NCI-H69 (cell line): ENCODE measurements at regions not wholly inside any gene's neighbourhood (a gene's known extent, or its start where the extent isn't known, plus 50 kb on each side); places are given as distances from the start of the nearest gene placed in this dataset.
"Not testable (repeated sequence)": the region's sequence is repeated elsewhere in the genome, so short reads cannot be mapped to it uniquely, and the experiment has no call there.

Source experiments
- DNase-seq: peaks from one replicate; lab custom pipeline; 2025; lab: John Stamatoyannopoulos, UW

DNA sequence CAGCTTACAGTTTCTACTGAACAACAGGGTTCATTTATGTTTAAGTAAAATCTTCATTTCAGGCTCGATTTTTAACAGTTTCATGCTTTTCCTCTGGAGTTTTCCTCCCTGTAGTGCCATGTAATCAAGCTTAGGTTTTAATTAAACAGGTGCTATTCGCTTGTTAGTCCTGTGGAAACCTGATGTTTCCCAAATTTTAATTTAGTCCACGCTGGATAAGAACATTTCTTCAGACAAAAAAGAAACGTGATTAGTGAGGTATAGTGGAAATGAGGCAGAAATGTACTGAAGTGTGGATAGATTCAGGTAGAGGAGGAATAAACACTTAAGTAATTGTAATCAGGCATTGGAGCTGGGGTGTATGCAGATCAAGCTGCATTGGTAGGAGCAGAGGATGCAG lies 1217.5 kb downstream of the AACS start:
- DNase-seq = no peak

DNA sequence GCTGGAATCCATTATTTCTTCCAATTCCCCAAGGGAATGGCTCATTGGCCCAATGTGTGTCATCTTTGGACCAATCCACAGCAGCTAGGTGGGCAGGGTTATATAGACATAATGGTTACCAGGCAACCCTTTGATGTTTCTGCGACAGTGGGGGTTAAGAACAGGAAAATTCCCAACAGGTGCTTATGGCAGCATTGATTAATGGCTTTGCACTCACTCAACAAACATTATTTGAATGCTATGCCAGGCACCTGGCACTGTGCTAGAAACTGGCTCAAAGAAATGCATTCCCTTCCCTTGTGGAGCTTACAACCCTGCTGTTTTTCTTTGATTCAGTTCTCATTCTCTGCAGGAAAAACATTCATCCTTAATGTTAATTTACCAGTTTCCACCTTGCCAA lies 1221.0 kb downstream of the AACS start:
- peak; percentile 35 for DNase-seq

- DNase-seq = no peak
Observed at GRCh38 chr12:126290456-126290855, 1225.2 kb downstream of the AACS start.

DNA sequence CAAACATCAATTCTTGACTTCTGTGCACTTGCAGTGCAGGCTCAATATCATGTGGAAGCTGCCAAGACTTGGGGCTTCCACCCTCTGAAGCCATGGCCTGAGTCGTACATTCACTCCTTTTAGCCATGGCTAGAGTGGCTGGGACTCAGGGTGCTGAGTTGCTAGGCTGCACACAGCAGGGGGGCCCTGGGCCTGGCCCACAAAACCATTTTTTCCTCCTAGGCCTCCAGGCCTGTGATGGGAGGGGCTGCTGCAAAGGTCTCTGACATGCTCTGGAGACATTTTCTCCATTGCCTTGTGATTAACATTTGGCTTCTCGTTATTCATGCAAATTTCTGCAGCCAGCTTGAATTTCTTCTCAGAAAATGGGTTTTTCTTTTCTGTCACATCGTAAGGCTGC lies 1226.8 kb downstream of the AACS start:
- DNase-seq = not testable (repeated sequence)

DNA sequence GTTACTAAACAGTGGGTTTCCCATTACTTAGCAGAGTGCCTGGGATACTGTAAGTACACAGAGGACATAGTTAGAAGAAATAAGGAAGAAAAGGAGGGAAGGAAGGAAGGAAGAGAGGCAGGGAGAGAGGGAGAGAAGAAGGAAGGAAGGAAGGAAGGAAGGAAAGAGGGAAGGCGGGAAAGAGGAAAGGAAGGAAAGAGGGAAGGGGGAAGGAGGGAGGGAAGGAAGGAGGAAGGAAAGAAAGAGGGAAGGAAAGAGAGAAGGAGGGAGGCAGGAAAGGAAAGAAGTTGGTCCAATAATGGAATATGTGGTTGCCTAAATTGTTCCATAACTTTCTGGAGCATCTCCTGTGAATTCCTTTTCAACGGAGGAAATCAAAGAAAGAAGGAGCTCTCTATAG lies 1230.4 kb downstream of the AACS start:
- no peak for DNase-seq

DNA sequence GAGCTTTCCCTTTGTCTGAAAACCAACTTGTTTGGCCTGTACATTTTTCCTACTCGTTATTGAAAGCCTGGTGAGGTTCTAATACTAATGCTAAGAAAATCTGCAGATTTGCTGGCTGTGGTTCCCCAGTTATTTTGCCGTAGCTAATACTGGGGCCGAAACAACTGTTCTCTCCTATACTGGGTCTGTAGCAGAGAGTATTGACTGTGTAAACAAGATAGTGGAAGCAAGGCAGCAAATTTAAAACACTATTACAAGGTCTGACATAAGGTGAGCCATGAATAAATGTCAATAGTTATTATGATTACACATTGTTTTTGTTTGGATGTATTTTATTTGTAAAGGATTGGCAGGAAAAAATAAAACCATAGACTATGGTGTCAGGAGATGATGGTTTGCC lies 1244.0 kb downstream of the AACS start:
- no peak for DNase-seq

- no peak for DNase-seq
Observed at GRCh38 chr12:126312457-126312856, 1247.2 kb downstream of the AACS start.

- DNase-seq = no peak
Observed at GRCh38 chr12:126316411-126316810, 1251.2 kb downstream of the AACS start.

- DNase-seq = no peak
Observed at GRCh38 chr12:126337556-126338441, 1272.6 kb downstream of the AACS start.

- DNase-seq = no peak
Observed at GRCh38 chr12:126342866-126343265, 1277.6 kb downstream of the AACS start.

DNA sequence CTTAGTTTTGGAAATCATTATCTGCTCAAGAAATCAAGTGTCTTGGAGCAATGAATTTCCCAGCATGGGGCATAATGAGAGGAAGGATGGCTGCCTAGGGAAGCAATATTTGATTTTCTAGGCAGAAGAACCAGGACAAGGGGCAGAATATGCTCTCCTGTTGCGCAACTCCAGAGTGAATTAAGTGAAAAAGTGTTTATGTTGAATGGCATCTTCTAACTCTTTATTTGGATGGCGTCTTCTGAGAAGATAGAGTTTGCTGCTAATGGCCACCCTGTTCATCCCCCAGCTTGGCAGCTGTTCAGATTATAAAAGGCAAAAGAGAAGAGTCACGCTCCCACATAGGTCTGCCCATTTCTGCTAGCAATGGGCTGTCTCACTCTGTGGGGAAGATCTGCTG lies 1278.1 kb downstream of the AACS start:
- DNase-seq = no peak

- DNase-seq = peak; percentile 16
Observed at GRCh38 chr12:126346087-126346486, 1280.9 kb downstream of the AACS start.

DNA sequence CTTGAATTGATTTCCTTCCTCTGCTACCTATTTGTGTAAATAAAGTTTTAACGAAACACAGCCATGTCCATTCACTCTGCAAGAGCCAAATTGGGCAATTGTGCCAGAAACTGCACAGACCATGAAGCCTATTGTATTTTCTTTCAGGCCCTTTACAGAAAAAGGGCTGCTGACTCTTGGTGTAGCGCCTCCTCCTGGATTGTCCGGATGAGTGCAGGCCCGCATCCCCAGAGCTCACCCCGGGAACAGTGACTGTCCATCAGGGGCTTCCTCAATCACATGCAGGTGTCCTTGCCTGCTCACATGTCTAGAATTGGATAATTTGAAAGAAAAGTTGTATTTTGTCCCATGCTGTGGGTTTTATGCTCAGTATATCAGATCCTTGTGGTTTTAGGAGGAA lies 1282.2 kb downstream of the AACS start:
- DNase-seq = no peak

DNA sequence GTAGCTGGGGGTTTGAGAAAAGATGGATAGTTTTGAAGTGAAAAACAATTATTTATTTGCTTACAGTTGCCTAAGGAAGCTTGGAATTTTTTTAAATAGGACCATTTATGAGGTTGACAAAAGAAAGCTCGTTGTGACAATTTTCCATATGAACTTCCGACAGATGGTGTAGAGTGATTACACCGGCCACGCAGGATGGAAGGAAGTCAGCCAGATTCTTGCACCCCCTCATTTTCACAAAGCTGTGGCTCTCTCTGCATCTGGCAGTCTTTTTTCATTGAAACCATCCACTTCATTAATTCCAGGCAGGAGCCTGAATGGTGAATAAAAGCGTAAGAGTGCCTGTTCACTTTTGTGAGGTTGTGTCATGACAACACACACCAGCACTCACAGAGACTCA lies 1284.1 kb downstream of the AACS start:
- DNase-seq = no peak

GRCh38 chr12:126353604-126354003 lies 1288.4 kb downstream of the AACS start:
- no peak for DNase-seq

GRCh38 chr12:126354633-126355032 lies 1289.4 kb downstream of the AACS start:
- DNase-seq = no peak

DNA sequence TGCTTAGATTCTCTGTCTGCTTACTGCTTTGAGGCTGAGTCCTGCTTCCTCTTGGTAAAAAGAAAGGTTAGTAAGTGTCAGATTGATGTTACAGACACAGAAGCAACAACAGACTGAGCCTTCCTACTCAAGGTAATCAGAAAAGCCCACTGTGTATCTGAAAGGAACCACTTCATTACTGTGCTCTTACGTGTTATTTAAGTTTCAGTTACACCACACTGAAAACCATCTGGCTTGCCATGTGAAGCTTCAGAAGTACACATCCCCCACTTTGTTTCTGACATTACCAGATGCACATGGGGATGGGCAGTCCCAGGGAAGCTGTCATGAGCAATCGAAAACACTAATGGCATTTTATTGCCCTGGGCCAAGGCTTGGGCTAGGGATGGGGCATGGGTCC lies 1290.1 kb downstream of the AACS start:
- DNase-seq = peak; percentile 6

- DNase-seq = peak; percentile 4
Observed at GRCh38 chr12:126358806-126359205, 1293.6 kb downstream of the AACS start.

DNA sequence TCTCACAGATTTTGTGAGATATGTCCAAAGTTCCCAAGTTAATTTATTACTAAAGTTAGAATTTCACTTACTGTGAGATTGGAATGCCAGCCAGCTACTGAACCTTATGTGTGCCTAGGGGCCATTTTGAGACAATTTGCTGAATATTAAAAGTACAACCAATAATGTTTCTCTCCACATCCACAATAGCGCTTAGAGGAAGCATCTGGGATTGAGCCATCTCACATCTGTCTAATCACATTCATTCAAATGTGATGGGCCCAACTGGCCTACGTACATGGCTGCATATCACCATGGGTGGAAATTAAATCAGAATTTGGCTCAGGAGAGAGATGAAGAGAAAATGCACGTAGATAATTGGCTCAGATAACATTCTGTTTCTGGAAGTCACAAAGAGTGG lies 1294.0 kb downstream of the AACS start:
- DNase-seq = no peak

DNA sequence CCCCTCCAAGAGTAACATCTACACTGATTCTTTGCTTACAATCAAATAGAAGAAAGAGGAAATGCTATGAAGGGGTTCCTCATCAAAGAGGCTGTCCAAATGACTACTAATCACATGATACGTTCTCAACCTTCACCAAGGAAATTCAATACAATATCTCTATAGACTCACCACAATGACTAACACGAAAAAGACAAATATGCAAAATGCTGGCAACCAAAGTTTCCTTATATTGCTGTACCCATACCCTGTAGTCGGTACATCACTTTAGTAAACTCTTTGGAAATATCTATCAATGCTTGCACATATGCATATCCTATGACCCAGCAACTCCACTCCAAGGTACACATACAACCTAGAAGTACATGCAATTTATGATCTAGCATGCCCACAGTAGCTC lies 1296.6 kb downstream of the AACS start:
- no peak for DNase-seq

- DNase-seq = no peak
Observed at GRCh38 chr12:126362493-126362892, 1297.3 kb downstream of the AACS start.

DNA sequence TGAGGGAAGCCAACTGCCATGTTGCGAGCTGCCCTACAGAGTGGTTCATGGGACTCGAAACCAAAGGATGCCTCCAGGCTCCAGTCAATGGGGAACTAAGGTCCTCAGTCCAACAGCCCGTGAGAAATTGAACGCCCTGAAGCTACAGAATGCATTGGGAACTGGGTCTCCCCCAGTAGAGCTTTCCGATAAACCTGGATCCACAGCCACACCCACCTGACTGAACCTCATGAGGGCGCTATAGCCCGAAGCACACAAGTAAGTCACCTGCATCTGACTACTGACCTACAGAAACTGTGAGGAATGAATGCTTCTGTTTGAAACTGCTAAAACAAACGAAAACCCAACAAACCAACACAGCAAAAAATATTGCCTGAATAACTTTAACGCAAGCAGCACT lies 1297.7 kb downstream of the AACS start:
- DNase-seq = peak; percentile 6

DNA sequence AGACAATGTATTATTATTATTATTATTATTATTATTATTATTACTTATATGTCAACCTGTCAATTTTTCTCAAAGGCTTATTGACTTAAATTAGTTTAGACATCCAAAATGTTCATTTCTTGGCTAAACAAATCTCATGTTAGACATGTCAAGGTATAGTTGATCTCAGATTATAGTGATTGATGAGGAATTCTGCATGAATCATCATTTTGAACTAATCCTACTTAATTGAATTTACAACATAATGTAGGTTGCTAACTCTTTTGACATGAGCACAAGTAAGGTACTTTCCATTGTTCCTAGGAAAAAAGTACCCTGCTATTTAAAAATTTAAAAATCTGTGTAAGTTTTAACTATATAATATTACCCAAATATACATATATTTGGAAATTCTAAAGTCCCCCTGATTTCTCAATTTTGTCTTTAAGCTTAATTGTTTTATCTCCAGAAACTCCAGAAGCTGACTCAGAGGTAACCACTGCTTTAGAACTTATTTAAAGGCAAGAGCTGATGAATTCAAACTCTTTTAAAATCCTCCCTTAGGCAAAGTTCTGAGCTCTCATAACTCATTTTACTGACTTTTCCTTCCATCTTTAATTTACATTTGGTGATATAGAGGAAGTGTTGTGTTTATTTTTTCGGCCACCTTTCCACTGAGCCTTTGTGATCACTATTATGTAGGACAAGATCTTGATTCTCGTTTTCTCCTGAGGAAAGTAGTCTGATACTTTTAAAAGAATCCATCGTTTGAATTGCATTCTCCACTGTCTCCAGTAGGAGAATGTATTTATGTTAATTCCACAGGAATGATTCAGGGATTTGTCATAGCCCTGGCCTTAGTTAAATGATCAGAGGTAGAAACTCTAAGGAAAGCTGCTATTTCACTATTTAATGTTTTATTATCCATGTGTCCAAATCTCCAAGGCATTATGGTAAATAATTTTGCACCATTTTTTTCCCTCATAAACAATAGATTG lies 1304.5 kb downstream of the AACS start:
- no peak for DNase-seq
